Ecto neural progenitor cell (in vitro differentiated cells): ENCODE measurements at regions not wholly inside any gene's neighbourhood (a gene's known extent, or its start where the extent isn't known, plus 50 kb on each side); places are given as distances from the start of the nearest gene placed in this dataset.

Experiments
- DNase-seq: peaks from one replicate; pipeline ENCODE4 v3.0.0-alpha.2; 2018; ENCODE audit warnings: low spot score

GRCh38 chr1:68959461-68960030, 462.7 kb upstream of the DEPDC1 start:
- no peak for DNase-seq

- no peak for DNase-seq
Observed at GRCh38 chr1:68961143-68961542, 464.3 kb upstream of the DEPDC1 start.

DNA sequence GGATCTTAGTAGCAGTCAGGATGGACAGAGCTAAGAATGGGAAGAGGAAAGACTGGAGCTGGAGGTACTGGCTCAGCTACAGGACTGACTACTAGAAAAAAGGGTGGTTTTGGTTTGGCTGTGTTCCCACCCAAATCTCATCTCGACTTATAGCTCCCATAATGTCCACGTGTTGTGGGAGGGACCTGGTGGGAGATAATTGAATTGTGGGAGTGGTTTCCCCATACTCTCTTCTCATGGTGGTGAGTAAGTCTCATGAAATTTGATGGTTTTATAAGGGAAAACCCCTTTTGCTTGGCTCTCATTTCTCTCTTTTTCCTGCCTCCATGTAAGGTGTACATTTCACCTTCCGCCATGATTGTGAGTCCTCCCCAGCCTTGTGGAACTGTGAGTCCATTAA, 466.5 kb upstream of the DEPDC1 start:
- no peak for DNase-seq

DNA sequence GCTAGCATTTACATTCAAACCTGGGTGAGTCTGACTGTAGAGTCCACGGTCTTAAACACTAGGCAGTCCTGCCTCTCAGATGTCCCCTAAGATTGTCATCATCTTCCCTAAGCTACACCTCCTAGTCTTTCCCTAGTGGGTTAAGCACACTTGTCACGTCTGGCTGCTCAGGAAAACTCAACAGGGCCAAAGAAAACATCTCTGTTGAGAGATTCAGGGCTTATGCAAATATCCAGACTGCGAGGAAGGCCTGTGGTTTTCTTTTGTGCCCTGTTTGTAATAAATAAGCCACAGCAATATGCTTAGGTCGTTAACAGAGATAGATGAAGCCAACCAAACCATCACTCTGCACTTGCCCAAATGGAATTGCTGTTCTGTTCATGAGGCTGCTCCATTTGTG, 472.6 kb upstream of the DEPDC1 start:
- no peak for DNase-seq

- DNase-seq, result no peak
Observed at GRCh38 chr1:68970571-68970970, 473.7 kb upstream of the DEPDC1 start.

DNA sequence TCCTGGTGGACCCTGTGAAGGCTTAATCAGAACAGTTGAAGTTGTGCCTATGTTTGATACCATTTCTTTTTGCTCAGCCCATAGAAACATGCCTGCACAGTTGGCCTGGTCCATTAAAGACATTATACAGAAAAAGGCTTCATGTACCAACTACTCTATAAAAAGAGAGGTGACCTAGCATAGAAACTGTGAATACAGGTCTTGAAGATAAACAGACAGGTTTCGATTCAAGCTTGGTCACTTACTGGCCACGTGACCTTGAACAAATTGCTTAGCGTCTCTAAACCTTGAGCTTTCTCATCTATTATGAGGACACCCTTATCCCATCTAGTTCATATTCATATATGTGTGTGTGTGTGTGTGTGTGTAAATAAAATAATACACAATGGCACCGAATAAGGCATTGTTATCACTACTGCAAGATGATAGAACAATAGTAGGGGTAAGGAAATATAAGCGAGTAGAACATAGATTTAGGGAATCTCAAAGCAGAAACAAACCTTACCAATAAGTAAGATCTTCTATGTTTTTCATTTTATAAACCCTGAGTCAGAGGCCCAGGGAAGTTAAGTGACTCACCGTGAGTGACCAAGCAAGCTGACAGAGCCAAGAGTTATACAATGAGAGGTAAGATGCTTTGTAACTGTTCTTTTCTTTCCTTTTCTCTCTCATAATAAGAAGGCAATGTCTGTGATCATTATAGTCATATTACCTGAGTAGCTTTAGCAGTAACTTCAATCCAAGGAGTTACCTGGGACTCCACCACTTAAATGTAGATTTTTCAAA, 476.8 kb upstream of the DEPDC1 start:
- no peak for DNase-seq

DNA sequence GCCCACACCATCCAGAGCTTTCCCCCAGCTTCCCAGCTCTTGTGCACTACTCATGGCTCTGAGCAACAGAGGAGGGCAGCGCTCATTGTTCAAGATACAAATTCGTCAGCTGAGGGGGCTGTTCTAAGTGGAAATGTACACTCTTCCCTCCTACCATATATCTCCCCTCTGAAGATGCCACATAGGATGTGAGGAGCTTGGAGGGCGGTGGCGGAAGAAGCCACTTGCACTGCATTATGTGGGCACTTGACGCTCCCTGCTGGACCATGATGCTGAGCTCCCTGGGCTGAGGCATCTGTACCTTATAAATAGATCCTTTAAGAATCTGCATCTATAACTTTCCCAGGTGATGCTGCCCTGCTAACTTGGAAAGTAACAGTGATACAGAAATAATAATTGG, 477.6 kb upstream of the DEPDC1 start:
- no peak for DNase-seq

DNA sequence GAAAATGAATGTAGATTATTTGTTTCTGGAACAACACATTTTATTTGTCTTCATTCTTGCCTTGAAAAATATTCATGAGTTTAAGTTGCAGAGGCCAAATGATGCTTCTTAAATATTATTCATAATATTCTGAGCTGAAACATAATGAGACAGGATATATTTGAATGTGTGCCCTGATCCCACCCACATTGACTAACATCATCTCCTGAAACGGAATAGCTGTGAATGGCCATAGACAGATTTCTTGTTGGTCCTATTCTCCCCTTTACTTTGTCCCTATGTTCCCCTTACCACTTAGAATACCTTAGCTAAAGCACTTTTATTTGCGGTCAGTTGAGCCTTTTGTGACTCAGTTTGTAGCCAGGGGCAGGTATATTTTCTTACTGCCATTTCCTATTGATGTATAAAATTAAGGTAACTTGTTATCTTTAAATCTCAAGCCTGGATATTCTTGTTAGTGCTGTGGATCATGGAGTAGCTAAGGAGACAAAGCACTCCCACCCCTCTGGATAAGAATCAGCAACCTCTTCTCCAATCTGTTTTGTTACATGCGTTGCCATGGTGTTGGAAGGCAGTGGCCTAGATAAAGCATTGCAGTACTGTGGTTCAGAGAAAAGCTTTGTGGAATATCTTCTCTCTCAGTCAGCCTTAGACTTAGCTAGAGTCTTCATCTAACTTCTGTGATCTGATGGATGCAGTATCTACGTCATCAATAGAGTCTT, 478.5 kb upstream of the DEPDC1 start:
- no peak for DNase-seq

DNA sequence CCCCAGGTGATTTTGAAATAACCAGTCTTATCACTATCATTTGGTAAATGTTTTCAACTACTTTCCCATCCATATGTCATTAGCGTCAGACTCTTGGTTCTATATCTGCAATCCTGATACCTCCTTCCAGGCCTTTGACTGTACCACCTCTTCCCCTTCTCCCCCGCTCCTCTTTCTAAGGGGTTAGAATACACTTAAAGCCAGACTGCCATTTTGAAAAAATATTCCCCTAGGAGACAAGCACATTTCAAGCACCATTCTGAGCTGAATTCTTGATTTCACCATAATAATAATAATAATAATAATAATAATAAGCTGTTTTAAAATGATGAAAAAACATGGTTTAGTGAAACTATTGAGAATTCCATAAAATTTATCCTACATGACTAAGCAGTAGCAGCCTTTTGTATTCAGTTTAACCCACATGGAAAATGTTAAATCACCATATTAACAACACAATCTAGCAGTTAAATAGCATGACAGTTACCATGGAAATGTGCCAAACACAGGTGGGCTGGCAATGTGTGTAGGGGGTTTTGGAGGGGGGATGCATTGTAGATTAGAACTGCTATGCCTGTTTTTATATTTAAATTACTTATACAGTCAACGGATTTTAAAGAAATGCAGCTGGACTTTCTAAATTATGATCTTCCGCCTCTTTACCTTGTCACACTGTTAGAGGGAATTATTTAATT, 480.2 kb upstream of the DEPDC1 start:
- DNase-seq, result no peak

DNA sequence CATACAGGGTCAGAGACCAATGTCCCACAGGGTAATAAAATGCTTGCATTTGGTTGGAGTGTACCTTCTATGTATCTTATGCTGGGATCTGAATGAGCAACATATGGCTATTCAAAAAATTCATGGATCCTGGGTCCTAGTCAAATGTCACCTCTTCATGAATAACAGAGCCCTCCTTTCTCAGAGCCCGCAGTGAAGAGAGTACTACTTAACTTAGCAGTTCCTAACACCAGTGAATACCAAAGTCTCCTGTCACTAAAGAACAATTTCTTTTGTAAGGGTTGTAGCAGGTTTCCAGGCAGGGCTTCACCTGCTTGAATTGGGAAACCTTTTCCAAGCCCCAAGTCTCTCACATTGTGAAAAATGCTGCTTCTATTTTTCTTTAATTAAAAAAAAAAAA, 483.0 kb upstream of the DEPDC1 start:
- DNase-seq, result no peak

GRCh38 chr1:68984289-68984688, 487.4 kb upstream of the DEPDC1 start:
- no peak for DNase-seq

GRCh38 chr1:68994096-68994495, 497.2 kb upstream of the DEPDC1 start:
- no peak for DNase-seq

DNA sequence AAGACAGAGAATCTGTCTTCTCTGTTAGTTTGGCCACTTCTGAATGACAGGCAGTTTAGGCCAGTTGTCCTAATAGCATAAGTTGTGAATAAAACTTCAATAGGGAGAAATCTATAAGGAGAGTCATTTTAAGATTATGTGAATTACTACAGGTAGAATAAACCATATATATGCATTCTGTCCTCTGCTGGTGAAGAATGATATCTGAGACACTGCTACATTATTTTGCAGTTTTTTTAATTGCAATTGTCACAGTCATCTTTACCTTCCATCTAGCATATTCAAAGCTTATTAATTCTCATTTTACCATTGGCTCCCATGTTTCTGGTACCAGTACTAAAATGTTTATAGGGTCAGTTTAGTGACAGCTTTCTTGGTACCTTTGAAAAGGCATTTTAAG, 519.6 kb upstream of the DEPDC1 start:
- no peak for DNase-seq

DNA sequence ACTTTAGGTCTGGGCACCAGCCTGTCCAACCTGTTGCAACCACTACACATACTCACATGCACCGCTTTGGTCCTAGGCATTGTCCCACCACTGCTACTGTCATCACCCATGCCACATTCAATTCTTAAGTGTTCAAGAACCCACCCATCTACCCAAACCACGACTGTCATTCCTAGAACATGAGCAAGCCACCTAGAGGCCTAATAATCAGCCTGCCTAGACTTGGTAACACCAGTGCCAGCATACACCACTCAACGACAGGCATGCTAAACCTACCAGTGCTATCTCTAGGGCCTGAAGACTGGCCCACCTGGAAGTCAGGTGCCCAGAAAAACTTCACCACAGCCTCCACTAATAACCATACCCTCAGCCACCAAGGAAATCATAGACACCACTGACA, 532.8 kb upstream of the DEPDC1 start:
- no peak for DNase-seq

DNA sequence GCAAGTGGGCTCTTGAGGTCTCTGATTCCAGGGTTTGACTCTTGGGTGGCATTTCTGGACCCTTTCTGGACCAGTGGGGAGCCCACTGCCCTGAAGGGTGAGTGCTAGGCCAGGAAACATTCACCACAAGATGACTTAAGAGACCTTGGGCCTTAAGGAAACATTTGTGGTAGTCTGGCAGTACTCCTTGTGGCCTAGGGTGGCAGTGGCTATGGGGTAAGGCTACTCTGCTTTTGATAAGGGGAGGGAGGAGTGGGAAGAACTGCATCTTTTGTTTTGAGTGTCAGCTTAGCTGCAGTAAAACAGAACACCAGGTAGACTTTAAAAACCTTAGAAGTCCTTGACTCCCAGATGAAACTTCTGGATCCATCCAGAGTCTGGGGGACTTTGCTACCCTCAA, 529.3 kb upstream of the LRRC7 start:
- DNase-seq, result no peak

DNA sequence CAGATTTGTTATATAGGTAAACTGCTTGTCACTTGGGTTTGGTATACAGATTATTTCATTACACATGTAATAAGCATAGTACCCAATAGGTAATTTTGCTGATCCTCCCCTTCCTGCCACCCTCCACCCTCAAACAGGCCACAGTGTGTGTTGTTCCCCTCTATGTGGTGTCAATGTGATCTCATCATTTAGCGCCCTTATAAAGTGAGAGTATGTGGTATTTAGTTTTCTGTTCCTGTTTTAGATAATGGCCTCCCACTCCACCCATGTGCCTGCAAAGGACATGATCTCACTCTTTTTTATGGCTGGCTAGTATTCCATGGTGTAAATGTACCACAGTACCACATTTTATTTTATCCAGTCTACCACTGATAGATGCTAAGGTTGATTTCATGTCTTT, 522.1 kb upstream of the LRRC7 start:
- no peak for DNase-seq

DNA sequence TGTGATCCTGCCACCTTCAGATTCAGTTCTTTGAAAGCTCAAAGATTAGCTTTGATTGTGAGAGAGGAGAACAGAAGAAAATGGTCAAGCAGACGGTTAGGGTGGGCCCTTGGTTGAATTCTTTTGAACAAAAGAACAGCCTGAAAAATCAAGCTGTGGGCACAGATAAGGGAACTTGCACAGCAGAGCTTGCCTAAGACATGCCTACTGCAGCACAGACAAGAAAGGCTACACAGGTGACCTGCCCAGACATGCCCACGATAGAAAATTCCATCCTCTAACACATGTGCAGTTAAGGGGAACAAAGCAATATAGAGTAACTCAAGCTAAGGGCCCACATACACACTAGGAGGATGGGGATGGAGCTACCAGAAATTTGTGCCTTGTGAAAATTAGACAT, 512.5 kb upstream of the LRRC7 start:
- DNase-seq, result no peak

DNA sequence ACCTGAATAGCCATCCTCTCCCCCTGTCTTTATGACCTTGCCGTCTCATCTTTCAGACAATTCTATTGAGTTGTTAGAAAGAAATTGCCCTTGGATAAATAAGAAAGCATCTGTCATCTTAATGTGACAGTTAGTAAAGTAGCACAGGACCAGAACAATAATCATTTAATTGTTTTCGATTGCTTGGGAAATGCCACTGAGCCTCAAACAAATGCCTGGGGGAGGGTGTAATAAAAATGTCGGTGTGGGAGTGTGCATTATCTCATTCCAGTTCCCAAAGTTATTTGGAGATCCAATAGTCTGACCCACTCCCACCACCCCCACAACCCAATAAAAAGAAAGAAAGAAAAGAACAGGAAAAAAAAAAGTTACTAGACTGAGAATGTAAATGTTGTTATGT, 509.3 kb upstream of the LRRC7 start:
- no peak for DNase-seq

- DNase-seq, result no peak
Observed at GRCh38 chr1:69070660-69071373, 496.9 kb upstream of the LRRC7 start.

- no peak for DNase-seq
Observed at GRCh38 chr1:69073176-69073575, 494.5 kb upstream of the LRRC7 start.

DNA sequence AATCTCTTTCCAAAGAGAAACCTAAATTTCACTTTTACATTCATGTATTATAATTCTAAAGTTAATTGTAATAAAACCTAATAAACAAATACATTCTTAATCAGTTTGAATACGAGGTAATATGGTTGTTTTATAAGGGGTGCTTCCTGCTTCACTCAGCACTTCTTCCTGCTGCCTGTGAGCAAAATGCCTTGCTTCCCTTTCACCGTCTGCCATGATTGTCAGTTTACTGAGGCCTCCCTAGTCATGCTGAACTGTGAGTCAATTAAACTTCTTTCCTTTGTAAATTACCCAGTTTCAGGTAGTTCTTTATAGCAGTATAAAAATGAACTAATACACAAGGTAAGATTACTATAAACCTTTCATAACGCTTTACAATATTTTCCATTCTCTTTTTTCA, 491.1 kb upstream of the LRRC7 start:
- no peak for DNase-seq

DNA sequence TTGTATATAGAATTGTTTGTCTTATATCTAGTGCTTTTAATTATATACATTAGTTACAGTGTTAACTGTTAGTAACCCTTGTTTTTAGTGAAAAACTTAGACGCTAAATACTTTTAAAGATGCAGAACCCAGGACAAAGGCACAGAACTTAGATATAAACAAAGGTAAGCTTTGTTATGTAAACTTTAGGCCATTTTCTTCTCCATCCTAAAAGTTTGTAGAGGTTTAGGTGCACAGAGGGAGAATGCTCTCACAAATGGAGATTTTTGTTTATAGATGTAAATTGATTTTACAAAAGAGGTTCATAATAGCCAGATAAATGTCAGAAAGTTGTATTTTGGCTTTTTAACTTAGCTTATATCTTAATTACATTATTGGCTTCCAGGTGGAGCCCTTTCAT, 490.5 kb upstream of the LRRC7 start:
- no peak for DNase-seq
